ENCODE measurements at regions not wholly inside any gene's neighbourhood (a gene's known extent, or its start where the extent isn't known, plus 50 kb on each side); places are given as distances from the start of the nearest gene placed in this dataset.
"Not testable (repeated sequence)": the region's sequence is repeated elsewhere in the genome, so short reads cannot be mapped to it uniquely, and the experiment has no call there.

DNA sequence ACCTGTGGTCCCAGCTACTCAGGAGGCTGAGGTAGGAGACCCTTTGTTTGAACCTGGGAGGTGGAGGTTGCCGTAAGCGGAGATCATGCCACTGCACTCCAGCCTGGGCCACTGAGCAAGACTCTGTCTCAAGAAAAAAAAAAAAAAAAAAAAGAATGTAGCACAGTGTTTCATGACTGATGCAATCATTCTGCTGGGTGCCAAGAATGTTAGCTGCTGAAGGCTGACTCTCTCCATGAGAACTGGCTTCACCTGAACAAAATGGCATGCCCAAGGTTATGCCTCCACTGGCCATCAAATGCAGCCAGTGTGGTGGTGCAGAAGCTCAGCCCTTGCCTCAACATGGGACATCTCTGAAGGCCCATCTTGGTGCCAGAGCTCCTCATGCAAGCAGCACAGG is 412.1 kb downstream of the ADAM29 start:
- Histone ChIP-seq H3K27me3 (ENCODE audit: control insufficient read depth, insufficient read depth, low read length) (no peaks in the 10 kb centered on the region), H3K36me3 (ENCODE audit: control insufficient read depth, insufficient read depth, low read length) (no peaks in the 10 kb centered on the region), H3K4me3 (ENCODE audit: low read depth, low read length) (no peak overlapping the region)
- no peak for DNase-seq (ENCODE audit: low read depth)
- TF ChIP-seq, protein P1, sequence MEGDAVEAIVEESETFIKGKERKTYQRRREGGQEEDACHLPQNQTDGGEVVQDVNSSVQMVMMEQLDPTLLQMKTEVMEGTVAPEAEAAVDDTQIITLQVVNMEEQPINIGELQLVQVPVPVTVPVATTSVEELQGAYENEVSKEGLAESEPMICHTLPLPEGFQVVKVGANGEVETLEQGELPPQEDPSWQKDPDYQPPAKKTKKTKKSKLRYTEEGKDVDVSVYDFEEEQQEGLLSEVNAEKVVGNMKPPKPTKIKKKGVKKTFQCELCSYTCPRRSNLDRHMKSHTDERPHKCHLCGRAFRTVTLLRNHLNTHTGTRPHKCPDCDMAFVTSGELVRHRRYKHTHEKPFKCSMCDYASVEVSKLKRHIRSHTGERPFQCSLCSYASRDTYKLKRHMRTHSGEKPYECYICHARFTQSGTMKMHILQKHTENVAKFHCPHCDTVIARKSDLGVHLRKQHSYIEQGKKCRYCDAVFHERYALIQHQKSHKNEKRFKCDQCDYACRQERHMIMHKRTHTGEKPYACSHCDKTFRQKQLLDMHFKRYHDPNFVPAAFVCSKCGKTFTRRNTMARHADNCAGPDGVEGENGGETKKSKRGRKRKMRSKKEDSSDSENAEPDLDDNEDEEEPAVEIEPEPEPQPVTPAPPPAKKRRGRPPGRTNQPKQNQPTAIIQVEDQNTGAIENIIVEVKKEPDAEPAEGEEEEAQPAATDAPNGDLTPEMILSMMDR (IDR thresholded peaks at IDR 0.05; ENCODE audit: insufficient read depth, low read length, poor library complexity, severe bottlenecking), result no peak

DNA sequence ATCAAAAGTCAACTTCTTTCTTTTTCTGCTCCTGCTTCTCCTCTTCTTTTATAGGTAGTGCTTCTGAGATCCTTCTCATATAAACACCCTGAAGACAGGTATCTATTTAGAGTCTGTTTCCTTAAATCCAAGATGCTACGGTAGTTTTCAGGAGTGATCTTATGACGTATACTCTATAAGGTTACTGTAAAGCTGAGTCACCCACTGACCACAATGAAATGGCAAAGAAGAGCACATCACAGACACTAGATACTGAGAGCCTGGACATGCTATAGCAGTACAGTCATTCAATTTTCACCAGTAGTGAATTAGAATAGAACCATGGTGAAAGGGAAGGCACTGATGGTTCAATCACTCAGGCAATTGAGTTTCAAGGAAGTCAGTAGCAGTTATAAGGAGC is 412.5 kb downstream of the ADAM29 start:
- no peaks in the 10 kb centered on the region for H3K27me3 ChIP-seq (ENCODE audit: control insufficient read depth, insufficient read depth, low read length)
- H3K36me3 ChIP-seq (ENCODE audit: control insufficient read depth, insufficient read depth, low read length), result no peaks in the 10 kb centered on the region
- DNase-seq (ENCODE audit: low read depth), result no peak
- no peak overlapping the region for H3K4me3 ChIP-seq (ENCODE audit: low read depth, low read length)
- TF ChIP-seq, protein P1 (IDR thresholded peaks at IDR 0.05; ENCODE audit: insufficient read depth, low read length, poor library complexity, severe bottlenecking), result no peak

DNA sequence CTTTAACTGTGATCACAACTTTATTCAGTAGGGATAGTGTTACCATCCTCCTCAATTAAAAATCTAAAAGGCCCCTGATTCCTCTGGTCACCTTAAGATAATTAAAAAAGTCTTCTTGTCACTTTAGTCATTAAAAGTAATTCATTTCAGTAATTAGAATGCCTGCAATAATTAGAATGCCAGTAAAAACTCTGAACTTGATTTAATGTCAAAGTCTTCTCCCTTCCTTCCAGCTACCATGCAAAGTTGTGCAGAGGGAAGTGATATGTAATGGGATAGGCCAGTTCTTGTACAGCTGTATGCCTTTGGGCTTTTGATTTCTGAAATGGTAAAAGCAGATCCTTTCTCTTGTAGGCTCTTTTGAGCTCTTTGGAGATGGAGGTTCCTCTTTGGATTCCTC is 417.2 kb downstream of the ADAM29 start:
- Histone ChIP-seq H3K27me3 (ENCODE audit: control insufficient read depth, insufficient read depth, low read length) (no peaks in the 10 kb centered on the region), H3K4me3 (ENCODE audit: low read depth, low read length) (no peak overlapping the region), H3K36me3 (ENCODE audit: control insufficient read depth, insufficient read depth, low read length) (no peaks in the 10 kb centered on the region)
- TF ChIP-seq, protein P1 (IDR thresholded peaks at IDR 0.05; ENCODE audit: insufficient read depth, low read length, poor library complexity, severe bottlenecking), result no peak
- DNase-seq (ENCODE audit: low read depth), result no peak

DNA sequence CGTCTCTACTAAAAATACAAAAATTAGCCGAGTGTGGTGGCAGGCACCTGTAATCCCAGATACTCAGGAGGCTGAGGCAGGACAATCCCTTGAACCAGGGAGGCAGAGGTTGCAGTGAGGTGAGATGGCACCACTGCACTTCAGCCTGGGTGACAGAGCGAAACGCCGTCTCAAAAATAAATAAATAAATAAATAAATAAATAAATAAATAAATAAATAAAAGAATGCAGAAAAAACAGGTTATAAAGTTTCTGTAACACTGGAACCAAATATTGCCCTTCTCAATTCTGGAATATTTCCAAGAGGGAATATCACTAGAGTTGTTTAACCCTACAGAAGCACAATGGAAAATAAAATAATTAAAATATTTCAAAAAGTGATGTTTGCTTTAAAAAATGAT is 418.4 kb downstream of the ADAM29 start:
- not testable (repeated sequence) for DNase-seq (ENCODE audit: low read depth); H3K36me3 ChIP-seq (ENCODE audit: control insufficient read depth, insufficient read depth, low read length); H3K27me3 ChIP-seq (ENCODE audit: control insufficient read depth, insufficient read depth, low read length); H3K4me3 ChIP-seq (ENCODE audit: low read depth, low read length)

DNA sequence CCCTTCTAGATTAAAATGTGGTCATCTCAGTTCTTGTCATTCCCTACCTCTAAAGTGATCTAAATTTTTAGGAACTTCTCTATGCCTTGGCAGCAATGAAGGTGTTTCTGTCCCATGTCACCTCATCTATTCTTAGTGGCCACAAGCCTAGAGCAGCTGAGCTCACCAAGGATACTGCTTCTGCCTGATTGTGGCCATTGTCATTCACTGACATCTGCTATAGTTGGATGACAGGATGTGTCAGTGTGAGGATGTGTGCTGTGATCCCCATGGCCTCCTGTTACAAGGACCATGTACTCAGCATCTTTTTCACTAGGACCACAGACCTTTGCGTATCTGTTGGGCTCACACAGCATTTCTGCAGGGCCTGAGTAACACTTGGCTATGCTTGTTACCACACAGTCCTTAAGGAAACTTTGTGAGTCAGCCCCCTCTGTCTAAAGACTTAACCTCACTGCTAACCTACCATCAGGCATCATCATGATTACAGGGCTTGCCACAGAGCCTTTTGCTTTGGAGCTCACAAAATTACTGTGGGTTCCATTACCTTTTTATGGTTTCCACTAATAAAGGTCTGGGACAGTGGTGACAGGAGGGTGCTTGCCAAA is 421.0 kb downstream of the ADAM29 start:
- TF ChIP-seq, protein P1 (IDR thresholded peaks at IDR 0.05; ENCODE audit: insufficient read depth, low read length, poor library complexity, severe bottlenecking), result no peak
- Histone ChIP-seq H3K4me3 (ENCODE audit: low read depth, low read length) (no peak overlapping the region), H3K36me3 (ENCODE audit: control insufficient read depth, insufficient read depth, low read length) (no peaks in the 10 kb centered on the region), H3K27me3 (ENCODE audit: control insufficient read depth, insufficient read depth, low read length) (no peaks in the 10 kb centered on the region)
- no peak for DNase-seq (ENCODE audit: low read depth)

DNA sequence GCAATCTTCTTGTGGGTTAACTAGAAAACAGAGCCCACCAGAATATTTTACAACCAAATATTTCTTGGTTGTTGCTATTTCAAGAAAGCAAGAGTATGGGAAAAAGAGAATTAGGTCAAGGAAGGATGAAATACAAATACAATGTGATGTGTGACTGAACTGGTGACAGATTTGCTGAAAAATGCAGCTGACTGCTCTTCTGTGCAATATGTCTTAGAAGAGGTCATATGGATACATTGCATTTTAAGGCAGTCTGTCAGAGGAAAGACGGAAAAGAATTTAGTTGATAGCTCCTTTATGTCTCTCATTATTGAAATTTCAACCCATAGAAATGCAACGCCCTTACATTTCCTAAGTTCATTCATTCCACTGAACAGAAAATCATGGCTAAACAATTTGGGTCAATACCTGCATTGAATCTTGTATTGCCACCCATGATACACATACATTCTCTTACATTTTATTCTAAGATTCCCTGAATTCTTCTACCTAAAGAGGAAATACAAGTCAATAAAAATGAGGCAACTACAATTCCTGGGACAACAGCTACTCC is 423.1 kb downstream of the ADAM29 start:
- Histone ChIP-seq H3K27me3 (ENCODE audit: control insufficient read depth, insufficient read depth, low read length) (no peaks in the 10 kb centered on the region), H3K36me3 (ENCODE audit: control insufficient read depth, insufficient read depth, low read length) (no peaks in the 10 kb centered on the region), H3K4me3 (ENCODE audit: low read depth, low read length) (no peak overlapping the region)
- TF ChIP-seq, protein P1 (IDR thresholded peaks at IDR 0.05; ENCODE audit: insufficient read depth, low read length, poor library complexity, severe bottlenecking), result no peak
- no peak for DNase-seq (ENCODE audit: low read depth)

All from kidney epithelial cell (primary cell).